ENCODE measurements at regions not wholly inside any gene's neighbourhood (a gene's known extent, or its start where the extent isn't known, plus 50 kb on each side); places are given as distances from the start of the nearest gene placed in this dataset.

DNA sequence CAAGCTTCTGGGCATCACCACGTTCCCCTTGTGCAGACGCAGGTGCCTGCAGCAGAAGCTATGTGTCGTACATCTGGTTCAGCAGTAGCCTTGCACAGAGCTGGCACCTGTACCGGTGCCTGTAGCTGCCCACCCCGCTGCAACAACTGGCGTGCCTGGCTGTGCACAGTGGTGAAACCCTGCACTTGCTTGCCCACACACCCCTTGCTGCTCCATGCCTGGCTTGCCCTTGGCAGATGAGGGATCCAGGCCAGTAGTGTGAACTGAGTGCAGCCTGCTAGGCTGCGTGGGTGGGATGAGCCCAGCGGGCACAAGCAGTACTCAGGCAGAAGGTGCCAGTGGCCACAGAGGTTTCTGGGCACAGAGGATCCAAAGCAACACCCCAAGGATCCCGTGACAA is 528.4 kb downstream of the PPARGC1A start:
- H3K4me3 ChIP-seq (ENCODE audit: low read length) = no peak overlapping the region
- no peak for DNase-seq (ENCODE audit: low read depth)
- TF ChIP-seq CTCF (conservative IDR thresholded peaks at IDR 0.05; ENCODE audit: low read length) = no peak

- DNase-seq (ENCODE audit: low read depth) = no peak
- H3K4me3 ChIP-seq (ENCODE audit: low read length) = no peak overlapping the region
- TF ChIP-seq CTCF (conservative IDR thresholded peaks at IDR 0.05; ENCODE audit: low read length) = no peak
Observed at GRCh38 chr4:23360718-23361117, 529.1 kb downstream of the PPARGC1A start.

DNA sequence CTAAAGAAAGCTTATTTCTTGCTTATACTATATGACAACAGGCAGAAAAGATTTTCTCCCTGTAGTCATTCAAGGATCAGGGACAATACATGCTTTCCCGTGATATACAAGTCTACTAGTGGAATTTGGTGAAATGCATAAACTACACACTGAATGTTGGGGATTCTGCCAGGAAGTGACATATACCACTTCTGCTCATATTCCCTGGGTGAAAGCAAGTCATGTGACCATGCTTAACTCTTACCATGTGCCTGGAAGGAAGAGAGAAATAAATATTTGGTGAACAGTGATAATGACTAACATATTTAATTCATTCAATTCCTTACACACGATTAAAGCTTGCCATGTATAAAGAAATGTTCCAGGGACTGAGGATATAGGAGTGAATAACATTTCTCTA is 534.6 kb downstream of the PPARGC1A start:
- no peak for TF ChIP-seq CTCF (conservative IDR thresholded peaks at IDR 0.05; ENCODE audit: low read length)
- H3K4me3 ChIP-seq (ENCODE audit: low read length) = no peak overlapping the region
- no peak for DNase-seq (ENCODE audit: low read depth)

DNA sequence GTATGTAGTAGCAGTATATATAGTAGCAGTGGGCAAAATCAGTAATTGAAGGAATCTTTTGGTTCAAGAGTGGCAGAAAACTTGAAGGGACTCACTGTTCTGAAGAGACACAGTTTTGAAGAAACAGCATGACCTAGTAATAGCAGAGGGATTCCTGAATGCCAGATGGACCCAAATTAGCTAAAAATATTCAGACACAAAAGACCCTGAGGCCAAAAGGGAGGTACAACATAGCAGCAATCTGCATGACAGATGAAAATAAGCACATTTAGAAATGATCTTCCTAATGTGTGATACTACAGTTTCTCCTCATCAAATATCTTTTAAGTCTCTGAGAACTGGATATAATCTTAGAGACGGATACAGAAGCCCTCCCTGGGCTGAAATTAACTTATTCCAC is 536.6 kb downstream of the PPARGC1A start:
- TF ChIP-seq CTCF (conservative IDR thresholded peaks at IDR 0.05; ENCODE audit: low read length) = no peak
- DNase-seq (ENCODE audit: low read depth) = no peak
- H3K4me3 ChIP-seq (ENCODE audit: low read length) = no peak overlapping the region

DNA sequence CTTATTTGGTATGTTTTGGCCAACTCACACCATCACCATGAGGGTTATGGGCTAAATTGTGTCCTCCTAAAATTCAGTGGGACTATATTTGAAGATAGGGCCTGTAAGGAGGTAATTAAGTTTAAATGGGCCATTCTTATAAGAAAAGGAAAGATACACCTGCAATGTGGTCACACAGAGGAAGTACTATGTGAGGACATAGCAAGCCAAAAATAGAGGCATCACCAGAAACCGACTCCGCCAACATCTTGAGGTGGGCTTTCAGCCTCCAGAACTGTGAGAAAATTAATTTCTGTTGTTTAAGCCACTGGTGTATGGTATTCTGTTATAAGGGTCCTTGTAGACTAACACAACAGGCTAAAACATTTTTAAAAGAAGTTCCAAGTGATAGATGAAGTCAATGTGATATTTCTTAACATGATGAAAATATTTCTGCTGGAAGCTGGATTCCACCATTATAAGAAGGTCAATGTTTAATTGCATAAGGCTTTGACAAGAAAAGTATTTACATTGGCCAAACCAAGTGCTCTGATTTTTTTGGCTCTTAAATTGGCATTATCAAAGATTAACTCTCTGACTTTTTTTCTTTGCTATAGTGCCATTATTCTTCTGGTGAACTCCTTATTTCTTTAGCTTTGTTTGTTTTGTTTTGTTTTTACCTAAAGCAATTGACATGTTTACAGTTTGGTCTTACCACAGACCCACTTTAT is 540.9 kb downstream of the PPARGC1A start:
- TF ChIP-seq CTCF (conservative IDR thresholded peaks at IDR 0.05; ENCODE audit: low read length) = no peak
- H3K4me3 ChIP-seq (ENCODE audit: low read length) = no peak overlapping the region
- DNase-seq (ENCODE audit: low read depth) = no peak

DNA sequence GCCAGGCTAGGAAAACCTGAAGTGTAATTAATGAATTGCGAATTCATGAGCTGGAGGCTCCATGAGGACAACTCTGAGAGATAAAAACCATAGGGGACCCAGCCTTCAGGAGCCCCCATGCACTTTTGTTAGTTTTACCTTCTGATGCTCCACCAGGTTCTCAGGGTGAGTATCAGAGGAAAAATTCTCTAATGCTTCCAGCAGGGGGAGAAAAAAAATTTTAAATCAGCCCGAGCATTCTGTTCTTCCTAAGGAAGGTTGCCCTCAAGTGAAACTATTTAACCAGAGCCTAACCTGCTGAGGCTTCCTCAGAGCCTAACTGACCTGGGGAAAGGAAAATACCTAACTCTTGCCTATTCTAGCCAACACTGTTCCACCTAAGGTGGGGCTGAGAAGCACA is 552.6 kb downstream of the PPARGC1A start:
- TF ChIP-seq CTCF (conservative IDR thresholded peaks at IDR 0.05; ENCODE audit: low read length) = peak; percentile 24
- no peak overlapping the region for H3K4me3 ChIP-seq (ENCODE audit: low read length)
- DNase-seq (ENCODE audit: low read depth) = no peak
